Activated T-cell treated with anti-CD3 and anti-CD28 coated beads, Interleukin-2, amount 50 U/mL, for 1 hour (primary cell): ENCODE measurements at regions not wholly inside any gene's neighbourhood (a gene's known extent, or its start where the extent isn't known, plus 50 kb on each side); places are given as distances from the start of the nearest gene placed in this dataset.
"Not testable (repeated sequence)": the region's sequence is repeated elsewhere in the genome, so short reads cannot be mapped to it uniquely, and the experiment has no call there.

Experiments used
- DNase-seq: peaks from one replicate; pipeline ENCODE4 v3.0.0-alpha.2; 2020

GRCh38 chrX:25130619-25131018 is 114.9 kb upstream of the ARX start:
- DNase-seq, result no peak

GRCh38 chrX:25125483-25125882 is 109.7 kb upstream of the ARX start:
- no peak for DNase-seq

GRCh38 chrX:25124391-25124790 is 108.6 kb upstream of the ARX start:
- DNase-seq, result no peak

GRCh38 chrX:25112156-25112555 is 96.4 kb upstream of the ARX start:
- DNase-seq, result no peak

GRCh38 chrX:25108481-25108880 is 92.7 kb upstream of the ARX start:
- no peak for DNase-seq

- DNase-seq, result no peak
These were observed 89.5 kb upstream of the ARX start for GRCh38 chrX:25105221-25105620.

GRCh38 chrX:25096522-25097045 is 80.8 kb upstream of the ARX start:
- no peak for DNase-seq

- not testable (repeated sequence) for DNase-seq
These were observed 75.4 kb upstream of the ARX start for GRCh38 chrX:25091152-25091551.

GRCh38 chrX:25084446-25084845 is 68.7 kb upstream of the ARX start:
- DNase-seq, result no peak

- DNase-seq, result no peak
These were observed 67.9 kb upstream of the ARX start for GRCh38 chrX:25083661-25084060.

GRCh38 chrX:25079020-25079419 is 63.3 kb upstream of the ARX start:
- no peak for DNase-seq

- DNase-seq, result no peak
These were observed 61.3 kb upstream of the ARX start for GRCh38 chrX:25076941-25077500.

- DNase-seq, result no peak
These were observed 56.5 kb upstream of the ARX start for GRCh38 chrX:25072247-25072646.

GRCh38 chrX:25070038-25070437 is 54.3 kb upstream of the ARX start:
- no peak for DNase-seq

- DNase-seq, result no peak
These were observed 53.4 kb upstream of the ARX start for GRCh38 chrX:25069209-25069608.

- no peak for DNase-seq
These were observed 52.6 kb upstream of the ARX start for GRCh38 chrX:25068340-25068739.

- no peak for DNase-seq
These were observed 51.8 kb upstream of the ARX start for GRCh38 chrX:25067271-25068172.

GRCh38 chrX:25066131-25066530 is 50.4 kb upstream of the ARX start:
- no peak for DNase-seq
